HepG2 (cell line): ENCODE measurements at regions not wholly inside any gene's neighbourhood (a gene's known extent, or its start where the extent isn't known, plus 50 kb on each side); places are given as distances from the start of the nearest gene placed in this dataset.

Experiments used
- CTCF ChIP-seq: sonication (generic); formaldehyde crosslinking; IDR thresholded peaks from 2 replicates; pipeline ENCODE4 v1.5.0; 2020; ENCODE audit warnings: mild to moderate bottlenecking, missing genetic modification reagents, moderate library complexity
- ERF ChIP-seq: IDR thresholded peaks from 2 replicates; pipeline ENCODE4 v1.6.1; 2018; ENCODE audit warnings: missing biosample characterization, missing genetic modification reagents
- POLR2A ChIP-seq, 2 experiments: IDR thresholded peaks; 2 replicates each; pipeline ENCODE4 v1.6.1; 2011; ENCODE audit warnings: low read depth in 2 of 2, low read length in 2 of 2, mild to moderate bottlenecking in 1 of 2, moderate library complexity in 1 of 2; ENCODE audit not compliant: insufficient read depth in 1 of 2
- RNF219 ChIP-seq: sonication (generic); formaldehyde crosslinking; IDR thresholded peaks from 2 replicates; pipeline ENCODE4 v1.5.0; 2020; ENCODE audit warnings: mild to moderate bottlenecking, missing genetic modification reagents

GRCh38 chr6:137791281-137792159 is 75.5 kb upstream of the TNFAIP3 start:
- no peak for TF ChIP-seq ERF (CRISPR knock-in tag)
- TF ChIP-seq POLR2A (IDR thresholded peaks at IDR 0.05; ENCODE audit: insufficient read depth in 1 of 2, low read depth in 2 of 2, low read length in 2 of 2) = no peak
- no peak for TF ChIP-seq CTCF
- no peak for TF ChIP-seq RNF219 (CRISPR knock-in tag)
